Epithelial cell of proximal tubule (primary cell): ENCODE measurements at regions not wholly inside any gene's neighbourhood (a gene's known extent, or its start where the extent isn't known, plus 50 kb on each side); places are given as distances from the start of the nearest gene placed in this dataset.

Experiments
- DNase-seq: peaks from one replicate; pipeline ENCODE4 v3.0.0-alpha.2; 2011; ENCODE audit warnings: low read depth
- H3K4me3 ChIP-seq: 2 replicates; pipeline ENCODE4 v1.5.1; 2011; ENCODE audit warnings: low read depth, mild to moderate bottlenecking, low read length
- CTCF ChIP-seq: conservative IDR thresholded peaks from 2 replicates; pipeline ENCODE4 v1.5.1; 2012; ENCODE audit warnings: low read depth, mild to moderate bottlenecking, low read length

GRCh38 chr6:66082914-66083313, 375.9 kb upstream of the EYS start:
- DNase-seq, result no peak
- no peak for TF ChIP-seq CTCF
- no peak overlapping the region for H3K4me3 ChIP-seq

GRCh38 chr6:66068907-66069306, 361.9 kb upstream of the EYS start:
- no peak for TF ChIP-seq CTCF
- no peak overlapping the region for H3K4me3 ChIP-seq
- no peak for DNase-seq

GRCh38 chr6:66068033-66068432, 361.0 kb upstream of the EYS start:
- no peak for TF ChIP-seq CTCF
- H3K4me3 ChIP-seq, result no peak overlapping the region

GRCh38 chr6:66065313-66065712, 358.3 kb upstream of the EYS start:
- TF ChIP-seq CTCF, result no peak
- no peak for DNase-seq
- H3K4me3 ChIP-seq, result no peak overlapping the region

More at GRCh38 chr6:66068033-66068432, 361.0 kb upstream of the EYS start:
- DNase-seq, result no peak

- DNase-seq, result no peak
- no peak overlapping the region for H3K4me3 ChIP-seq
- no peak for TF ChIP-seq CTCF
Measured at GRCh38 chr6:66057034-66057433, 350.0 kb upstream of the EYS start.

GRCh38 chr6:66054967-66055366, 347.9 kb upstream of the EYS start:
- no peak overlapping the region for H3K4me3 ChIP-seq
- DNase-seq, result no peak
- TF ChIP-seq CTCF, result no peak

GRCh38 chr6:66051812-66052211, 344.8 kb upstream of the EYS start:
- no peak overlapping the region for H3K4me3 ChIP-seq
- DNase-seq, result no peak
- no peak for TF ChIP-seq CTCF
